Left ventricle myocardium inferior (tissue), 1 donor: ENCODE measurements at regions not wholly inside any gene's neighbourhood (a gene's known extent, or its start where the extent isn't known, plus 50 kb on each side); places are given as distances from the start of the nearest gene placed in this dataset.

Source experiments
- DNase-seq: peaks from one replicate; pipeline ENCODE4 v3.0.0-alpha.2; 2020
- H3K27ac ChIP-seq: fragments of 200-600 bp; replicated peaks from 2 replicates; pipeline ENCODE4 v1.8.0; 2021
- H3K27me3 ChIP-seq: fragments of 200-600 bp; 2 replicates; pipeline ENCODE4 v1.8.0; 2021; ENCODE audit warnings: low read depth
- H3K36me3 ChIP-seq: fragments of 200-600 bp; 2 replicates; pipeline ENCODE4 v1.8.0; 2021
- H3K4me1 ChIP-seq: fragments of 200-600 bp; 2 replicates; pipeline ENCODE4 v1.8.0; 2021
- H3K4me3 ChIP-seq: fragments of 200-600 bp; 2 replicates; pipeline ENCODE4 v1.8.0; 2021; ENCODE audit warnings: mild to moderate bottlenecking, moderate library complexity
- H3K9me3 ChIP-seq: fragments of 200-600 bp; replicated peaks from 2 replicates; pipeline ENCODE4 v1.8.0; 2021
- intact Hi-C: fragments of 100-400 bp; cut with micrococcal nuclease; formaldehyde crosslinking; loops from one replicate; pipeline ENCODE4 v1.11.0; 2022
- TF ChIP-seq, protein P1 (sequence below): fragments of 200-600 bp; IDR thresholded peaks from 2 replicates; pipeline ENCODE4 v1.8.0; 2021; ENCODE audit warnings: antibody characterized with exemption, mild to moderate bottlenecking, borderline replicate concordance
- donor health status: DM: no; HTN: yes; CAD: no; lungs with severe emphysema.

DNA sequence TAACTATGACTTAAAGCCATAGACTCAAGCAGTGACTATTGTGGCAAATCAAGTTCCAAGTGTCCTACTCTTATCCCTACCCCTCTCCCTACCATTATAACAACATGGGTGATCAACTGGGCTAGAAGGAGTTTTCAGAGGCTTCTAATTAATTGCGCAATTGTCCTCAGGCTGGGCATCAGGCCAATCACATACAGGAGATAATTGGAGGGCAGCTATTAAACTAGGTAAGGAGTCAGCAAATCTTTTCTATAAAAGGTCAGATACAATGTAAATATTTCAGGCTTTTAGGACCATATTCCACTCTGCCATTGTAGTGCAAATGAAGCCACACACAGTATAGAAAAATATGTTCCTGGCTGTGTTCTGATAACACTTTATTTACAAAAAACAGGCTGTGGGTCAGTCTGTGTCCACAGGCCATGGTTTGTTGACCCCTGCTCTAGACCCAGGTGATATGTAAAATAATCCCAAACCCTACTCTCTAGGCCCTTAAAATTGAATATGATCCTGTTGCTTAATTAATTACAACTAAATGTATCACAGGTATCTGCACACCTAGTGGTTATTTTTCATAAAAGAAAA is 141.4 kb upstream of the PIK3R1 start:
- H3K27me3 ChIP-seq = no peaks in the 10 kb centered on the region
- H3K4me3 ChIP-seq = no peak overlapping the region
- H3K4me1 ChIP-seq = peaks cover 12% of the 10 kb centered on the region
- intact Hi-C loops = no loop called here
- TF ChIP-seq, protein P1, sequence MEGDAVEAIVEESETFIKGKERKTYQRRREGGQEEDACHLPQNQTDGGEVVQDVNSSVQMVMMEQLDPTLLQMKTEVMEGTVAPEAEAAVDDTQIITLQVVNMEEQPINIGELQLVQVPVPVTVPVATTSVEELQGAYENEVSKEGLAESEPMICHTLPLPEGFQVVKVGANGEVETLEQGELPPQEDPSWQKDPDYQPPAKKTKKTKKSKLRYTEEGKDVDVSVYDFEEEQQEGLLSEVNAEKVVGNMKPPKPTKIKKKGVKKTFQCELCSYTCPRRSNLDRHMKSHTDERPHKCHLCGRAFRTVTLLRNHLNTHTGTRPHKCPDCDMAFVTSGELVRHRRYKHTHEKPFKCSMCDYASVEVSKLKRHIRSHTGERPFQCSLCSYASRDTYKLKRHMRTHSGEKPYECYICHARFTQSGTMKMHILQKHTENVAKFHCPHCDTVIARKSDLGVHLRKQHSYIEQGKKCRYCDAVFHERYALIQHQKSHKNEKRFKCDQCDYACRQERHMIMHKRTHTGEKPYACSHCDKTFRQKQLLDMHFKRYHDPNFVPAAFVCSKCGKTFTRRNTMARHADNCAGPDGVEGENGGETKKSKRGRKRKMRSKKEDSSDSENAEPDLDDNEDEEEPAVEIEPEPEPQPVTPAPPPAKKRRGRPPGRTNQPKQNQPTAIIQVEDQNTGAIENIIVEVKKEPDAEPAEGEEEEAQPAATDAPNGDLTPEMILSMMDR = no peak
- DNase-seq = no peak
- no peak overlapping the region for H3K27ac ChIP-seq
- no peaks in the 10 kb centered on the region for H3K9me3 ChIP-seq
- no peaks in the 10 kb centered on the region for H3K36me3 ChIP-seq

DNA sequence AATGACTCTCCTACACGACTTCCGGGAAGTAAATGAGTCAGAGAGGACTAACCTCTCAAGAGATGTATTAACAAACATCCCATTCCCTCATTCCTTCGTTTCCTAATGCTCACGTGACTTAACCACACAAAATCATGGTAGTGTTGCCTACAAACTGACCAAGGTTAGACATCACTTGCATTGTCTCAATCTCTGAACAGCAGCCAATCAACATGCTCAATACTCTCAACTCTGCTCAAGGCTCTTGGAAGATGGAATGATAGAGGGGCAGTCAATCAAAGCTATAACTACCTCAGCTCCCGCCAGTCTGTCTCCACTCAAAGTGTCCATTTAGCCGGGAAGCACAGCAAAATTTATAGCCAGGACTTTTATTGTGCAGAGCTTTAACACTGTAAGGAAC is 143.8 kb upstream of the PIK3R1 start:
- DNase-seq = no peak
- H3K4me3 ChIP-seq = no peak overlapping the region
- peaks cover 12% of the 10 kb centered on the region for H3K4me1 ChIP-seq
- H3K36me3 ChIP-seq = no peaks in the 10 kb centered on the region
- H3K9me3 ChIP-seq = no peaks in the 10 kb centered on the region
- no peaks in the 10 kb centered on the region for H3K27me3 ChIP-seq
- TF ChIP-seq, protein P1 = no peak
- intact Hi-C loops = no loop called here
- H3K27ac ChIP-seq = peak overlapping the region; percentile 28

DNA sequence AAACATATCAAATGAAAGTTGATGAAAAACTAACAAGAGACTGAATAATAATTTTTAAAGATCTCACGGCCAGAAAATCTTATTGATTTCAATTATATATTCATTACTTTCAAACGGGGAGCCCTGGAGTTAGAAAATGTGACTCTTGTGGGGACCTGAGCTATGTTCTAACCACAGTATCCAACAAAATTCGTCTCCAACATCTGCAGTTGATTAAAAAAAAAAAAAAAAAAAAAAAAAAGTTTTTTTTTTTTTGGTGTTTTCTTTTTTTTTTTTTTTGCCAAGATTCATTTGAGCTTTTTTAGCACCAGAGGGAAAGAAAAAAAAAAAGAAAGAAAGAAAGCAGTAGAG is 144.3 kb upstream of the PIK3R1 start:
- peak overlapping the region; percentile 28 for H3K27ac ChIP-seq
- TF ChIP-seq, protein P1 = no peak
- intact Hi-C loops = no loop called here
- DNase-seq = no peak
- H3K9me3 ChIP-seq = peaks cover 4% of the 10 kb centered on the region
- H3K4me1 ChIP-seq = peaks cover 12% of the 10 kb centered on the region
- no peaks in the 10 kb centered on the region for H3K27me3 ChIP-seq
- H3K4me3 ChIP-seq = no peak overlapping the region
- H3K36me3 ChIP-seq = no peaks in the 10 kb centered on the region

DNA sequence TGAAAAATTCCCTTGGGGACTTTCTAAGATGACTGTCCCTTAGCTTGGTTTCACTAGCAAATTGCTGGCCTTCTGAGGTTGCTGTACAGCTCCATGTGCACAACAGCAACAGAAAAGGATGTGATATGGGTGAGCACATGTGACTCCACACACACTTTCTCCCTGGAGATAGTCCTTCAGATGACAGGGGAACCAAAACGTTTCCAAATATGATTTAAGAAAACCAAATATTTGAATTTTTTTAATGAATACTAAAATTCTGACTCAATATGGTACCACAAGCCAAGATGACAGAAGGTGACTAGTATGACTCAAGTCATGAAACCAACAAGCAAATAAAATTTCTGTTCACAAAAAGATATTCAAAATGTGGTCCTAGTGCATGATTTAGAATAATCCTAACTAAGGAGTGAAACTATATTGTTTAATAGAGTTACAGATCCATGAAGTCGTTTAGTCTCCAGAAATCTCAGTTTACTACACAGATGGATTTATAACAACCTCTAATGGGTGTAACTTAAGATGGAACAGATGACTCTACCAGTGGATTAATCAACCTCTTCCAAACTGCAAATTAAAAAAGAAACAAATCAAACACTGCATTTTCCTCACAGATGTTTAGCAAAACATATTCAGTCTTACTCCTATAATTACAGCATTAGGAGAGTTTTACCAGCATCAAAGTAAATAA is 144.8 kb upstream of the PIK3R1 start:
- Histone ChIP-seq H3K27ac (peak overlapping the region; percentile 28), H3K4me3 (no peak overlapping the region), H3K36me3 (no peaks in the 10 kb centered on the region), H3K4me1 (peaks cover 12% of the 10 kb centered on the region), H3K27me3 (no peaks in the 10 kb centered on the region), H3K9me3 (peaks cover 9% of the 10 kb centered on the region)
- TF ChIP-seq, protein P1 = no peak
- DNase-seq = no peak
- intact Hi-C loops = no loop called here

DNA sequence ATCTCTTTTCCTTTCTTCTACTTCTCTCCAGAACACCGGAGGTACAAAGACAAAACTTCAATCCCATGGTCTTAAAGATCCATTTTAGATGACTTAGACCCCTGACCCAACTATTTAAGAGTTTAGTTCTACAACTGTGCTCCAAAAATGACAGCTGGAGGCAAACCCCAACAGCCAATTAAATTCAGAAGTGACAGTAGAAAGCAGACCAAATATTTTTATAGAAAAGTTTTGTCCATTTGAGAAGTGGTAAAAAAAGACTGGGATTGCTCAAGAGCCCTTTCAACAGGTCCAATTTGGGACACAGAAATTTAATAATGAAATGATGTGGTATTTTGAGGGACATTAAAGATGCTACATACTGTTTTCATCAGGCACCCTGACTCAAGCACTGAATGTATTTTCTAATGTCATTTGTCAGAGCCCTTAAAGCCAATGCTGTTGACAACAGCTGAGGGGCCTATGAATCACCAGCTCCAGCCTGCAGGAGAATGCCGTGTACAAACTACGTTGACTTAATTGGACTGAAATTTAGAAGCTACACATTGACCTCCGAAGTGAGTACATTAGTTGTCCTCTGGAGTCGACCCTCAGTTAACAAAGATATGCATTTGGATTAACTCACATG is 147.5 kb upstream of the PIK3R1 start:
- intact Hi-C loops = no loop called here
- Histone ChIP-seq H3K36me3 (no peaks in the 10 kb centered on the region), H3K27me3 (no peaks in the 10 kb centered on the region), H3K27ac (peak overlapping the region; percentile 64), H3K4me1 (no peaks in the 10 kb centered on the region), H3K9me3 (peaks cover 27% of the 10 kb centered on the region), H3K4me3 (no peak overlapping the region)
- DNase-seq = no peak
- TF ChIP-seq, protein P1 = no peak
